SU-DHL-6 (cell line): ENCODE measurements at regions not wholly inside any gene's neighbourhood (a gene's known extent, or its start where the extent isn't known, plus 50 kb on each side); places are given as distances from the start of the nearest gene placed in this dataset.

Source experiments
- H2AFZ ChIP-seq: fragments of 200-600 bp; sonication (generic); 2 replicates; pipeline ENCODE4 v1.6.1; 2014; ENCODE audit warnings: low read depth, mild to moderate bottlenecking, moderate library complexity, mixed read lengths, antibody characterized with exemption, low read length; ENCODE audit not compliant: severe bottlenecking
- H3F3A ChIP-seq: fragments of 200-600 bp; shearing (Covaris generic); 2 replicates; pipeline ENCODE4 v1.6.0; 2016; ENCODE audit warnings: antibody characterized with exemption, mild to moderate bottlenecking; ENCODE audit not compliant: insufficient read depth
- H3K27ac ChIP-seq: fragments of 200-600 bp; sonication (generic); 2 replicates; pipeline ENCODE4 v1.5.1; 2016; ENCODE audit warnings: low read depth, mild to moderate bottlenecking, low read length, moderate library complexity, mixed read lengths
- H3K27me3 ChIP-seq: fragments of 200-600 bp; sonication (generic), shearing (Covaris generic); 2 replicates; pipeline ENCODE4 v1.6.0; 2014; ENCODE audit warnings: mild to moderate bottlenecking, low read length
- H3K36me3 ChIP-seq: fragments of 200-600 bp; sonication (generic); 2 replicates; pipeline ENCODE4 v1.6.1; 2014; ENCODE audit warnings: mild to moderate bottlenecking, low read length, mixed read lengths
- H3K4me2 ChIP-seq: fragments of 300-600, 200-600 bp; shearing (Covaris generic), sonication (generic); 2 replicates; pipeline ENCODE4 v1.6.0; 2014; ENCODE audit warnings: low read length, low read depth, mild to moderate bottlenecking; ENCODE audit not compliant: poor library complexity, severe bottlenecking
- H3K4me3 ChIP-seq: fragments of 200-600 bp; sonication (generic); 2 replicates; pipeline ENCODE4 v1.5.1; 2014; ENCODE audit warnings: antibody characterized with exemption, low read length, mild to moderate bottlenecking, mixed read lengths; ENCODE audit not compliant: insufficient read depth, poor library complexity, severe bottlenecking
- H3K79me2 ChIP-seq: fragments of 200-600 bp; sonication (generic); 2 replicates; pipeline ENCODE4 v1.6.1; 2014; ENCODE audit warnings: mild to moderate bottlenecking, low read length, moderate library complexity; ENCODE audit not compliant: insufficient read depth
- H3K9ac ChIP-seq: fragments of 200-600 bp; sonication (generic); 2 replicates; pipeline ENCODE4 v1.7.0; 2014; ENCODE audit warnings: mild to moderate bottlenecking, low read length
- H3K9me2 ChIP-seq: fragments of 200-600 bp; sonication (generic); replicated peaks from 2 replicates; pipeline ENCODE4 v1.6.1; 2014; ENCODE audit warnings: low read length; ENCODE audit not compliant: insufficient read depth
- H3K9me3 ChIP-seq: fragments of 200-600 bp; sonication (generic); 2 replicates; pipeline ENCODE4 v1.6.1; 2014; ENCODE audit warnings: low read length, mixed read lengths; ENCODE audit not compliant: insufficient read depth
- H4K20me1 ChIP-seq: fragments of 200-600 bp; sonication (generic); 2 replicates; pipeline ENCODE4 v1.6.1; 2014; ENCODE audit warnings: low read depth, mild to moderate bottlenecking, antibody characterized with exemption, low read length, moderate library complexity, mixed read lengths
- CTCF ChIP-seq: fragments of 200-600 bp; sonication (generic); IDR thresholded peaks from one replicate; pipeline ENCODE4 v1.5.1; 2017; ENCODE audit warnings: antibody characterized with exemption, mild to moderate bottlenecking, low read length, moderate library complexity; ENCODE audit not compliant: insufficient read depth, poor library complexity, severe bottlenecking
- EZH2phosphoT487 ChIP-seq: fragments of 200-600 bp; sonication (generic), shearing (Covaris generic); conservative IDR thresholded peaks from 2 replicates; pipeline ENCODE4 v1.6.1; 2018; ENCODE audit warnings: mild to moderate bottlenecking, antibody characterized with exemption, low read length, moderate library complexity, mixed read lengths

GRCh38 chr7:67890316-67890715, 893.7 kb downstream of the TYW1 start:
- Histone ChIP-seq H3K9ac (no peak overlapping the region), H4K20me1 (no peaks in the 10 kb centered on the region), H3K4me2 (no peak overlapping the region), H3K27me3 (no peaks in the 10 kb centered on the region), H3K79me2 (no peaks in the 10 kb centered on the region), H3K27ac (no peak overlapping the region), H3K9me3 (peaks cover 27% of the 10 kb centered on the region; the same call in 1 of the 2 replicates), H3K9me2 (no peaks in the 10 kb centered on the region), H3F3A (no peaks in the 10 kb centered on the region), H2AFZ (no peak overlapping the region), H3K4me3 (no peak overlapping the region), H3K36me3 (no peaks in the 10 kb centered on the region)
- TF ChIP-seq CTCF (no peak), EZH2phosphoT487 (no peak)

GRCh38 chr7:67894746-67895145, 898.1 kb downstream of the TYW1 start:
- H2AFZ ChIP-seq = no peak overlapping the region
- peaks cover 11% of the 10 kb centered on the region; the same call in 1 of the 2 replicates for H3K9me3 ChIP-seq

GRCh38 chr7:67896721-67897120, 900.1 kb downstream of the TYW1 start:
- Histone ChIP-seq H3F3A (no peaks in the 10 kb centered on the region), H4K20me1 (no peaks in the 10 kb centered on the region), H3K27ac (no peak overlapping the region), H3K36me3 (no peaks in the 10 kb centered on the region), H3K9me2 (no peaks in the 10 kb centered on the region), H3K9me3 (no peaks in the 10 kb centered on the region), H3K79me2 (no peaks in the 10 kb centered on the region), H3K4me2 (no peak overlapping the region), H3K9ac (no peak overlapping the region), H2AFZ (no peak overlapping the region), H3K4me3 (no peak overlapping the region), H3K27me3 (no peaks in the 10 kb centered on the region)
- TF ChIP-seq CTCF (no peak), EZH2phosphoT487 (no peak)

More at GRCh38 chr7:67894746-67895145, 898.1 kb downstream of the TYW1 start:
- no peak overlapping the region for H3K4me3 ChIP-seq
- no peak overlapping the region for H3K9ac ChIP-seq
- H3K9me2 ChIP-seq = no peaks in the 10 kb centered on the region
- H3K27me3 ChIP-seq = no peaks in the 10 kb centered on the region
- H3K79me2 ChIP-seq = no peaks in the 10 kb centered on the region
- H3K27ac ChIP-seq = no peak overlapping the region
- H3K36me3 ChIP-seq = no peaks in the 10 kb centered on the region
- H3K4me2 ChIP-seq = no peak overlapping the region
- H4K20me1 ChIP-seq = no peaks in the 10 kb centered on the region
- no peaks in the 10 kb centered on the region for H3F3A ChIP-seq
- TF ChIP-seq EZH2phosphoT487 (no peak), CTCF (no peak)
